ENCODE measurements at regions not wholly inside any gene's neighbourhood (a gene's known extent, or its start where the extent isn't known, plus 50 kb on each side); places are given as distances from the start of the nearest gene placed in this dataset.

DNA sequence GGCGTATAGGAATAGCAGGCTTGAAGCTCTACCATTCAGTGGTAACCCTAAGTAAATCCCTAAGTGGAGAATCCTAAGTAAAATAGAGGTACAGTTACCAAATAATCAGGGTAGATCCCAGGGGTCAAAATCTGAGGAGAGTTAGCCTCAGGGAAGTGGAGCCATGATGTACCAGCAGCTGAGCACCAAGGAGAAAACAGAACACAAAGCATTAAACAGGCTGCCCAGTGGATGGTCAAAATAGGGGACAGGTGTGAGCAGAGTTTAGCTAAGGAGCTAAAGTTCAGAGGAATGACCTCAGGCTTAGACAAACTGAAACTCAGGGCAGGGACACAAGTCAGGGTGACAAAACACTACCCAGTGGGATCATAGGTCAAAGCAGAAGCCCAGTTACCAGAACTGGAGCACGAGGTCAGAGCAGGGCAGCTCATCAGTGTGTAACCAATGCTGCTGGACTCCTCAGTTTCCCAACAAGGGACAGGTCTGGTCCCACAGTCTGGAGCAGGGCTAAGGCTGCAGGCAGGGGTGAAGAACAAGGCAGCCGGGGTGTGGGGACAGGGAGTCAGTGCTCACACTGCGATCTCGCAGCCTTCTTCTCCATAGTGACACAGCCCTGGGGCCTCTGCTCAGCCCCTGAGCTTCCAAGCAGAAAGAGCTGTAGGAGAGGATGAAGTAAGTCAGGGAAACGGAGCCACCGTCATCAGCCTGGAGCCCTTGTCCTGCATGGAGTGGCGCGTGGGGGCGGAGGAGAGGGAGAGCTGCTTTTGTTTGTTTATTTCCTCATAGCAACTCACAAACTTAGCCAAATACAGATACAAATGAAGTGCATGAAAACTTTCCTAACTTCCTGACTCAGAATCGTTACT is 264.0 kb downstream of the MREG start:
- H3K27ac ChIP-seq (replicated peaks) = no peak overlapping the region
- no peak for DNase-seq (ENCODE audit: low read depth in 1 of 2, low spot score in 1 of 2)
- TF ChIP-seq SPI1 (IDR thresholded peaks at IDR 0.05; ENCODE audit: borderline replicate concordance, low read depth) = no peak
- no peak for TF ChIP-seq GABPA (IDR thresholded peaks at IDR 0.05; ENCODE audit: low read depth)
- TF ChIP-seq, protein P1, sequence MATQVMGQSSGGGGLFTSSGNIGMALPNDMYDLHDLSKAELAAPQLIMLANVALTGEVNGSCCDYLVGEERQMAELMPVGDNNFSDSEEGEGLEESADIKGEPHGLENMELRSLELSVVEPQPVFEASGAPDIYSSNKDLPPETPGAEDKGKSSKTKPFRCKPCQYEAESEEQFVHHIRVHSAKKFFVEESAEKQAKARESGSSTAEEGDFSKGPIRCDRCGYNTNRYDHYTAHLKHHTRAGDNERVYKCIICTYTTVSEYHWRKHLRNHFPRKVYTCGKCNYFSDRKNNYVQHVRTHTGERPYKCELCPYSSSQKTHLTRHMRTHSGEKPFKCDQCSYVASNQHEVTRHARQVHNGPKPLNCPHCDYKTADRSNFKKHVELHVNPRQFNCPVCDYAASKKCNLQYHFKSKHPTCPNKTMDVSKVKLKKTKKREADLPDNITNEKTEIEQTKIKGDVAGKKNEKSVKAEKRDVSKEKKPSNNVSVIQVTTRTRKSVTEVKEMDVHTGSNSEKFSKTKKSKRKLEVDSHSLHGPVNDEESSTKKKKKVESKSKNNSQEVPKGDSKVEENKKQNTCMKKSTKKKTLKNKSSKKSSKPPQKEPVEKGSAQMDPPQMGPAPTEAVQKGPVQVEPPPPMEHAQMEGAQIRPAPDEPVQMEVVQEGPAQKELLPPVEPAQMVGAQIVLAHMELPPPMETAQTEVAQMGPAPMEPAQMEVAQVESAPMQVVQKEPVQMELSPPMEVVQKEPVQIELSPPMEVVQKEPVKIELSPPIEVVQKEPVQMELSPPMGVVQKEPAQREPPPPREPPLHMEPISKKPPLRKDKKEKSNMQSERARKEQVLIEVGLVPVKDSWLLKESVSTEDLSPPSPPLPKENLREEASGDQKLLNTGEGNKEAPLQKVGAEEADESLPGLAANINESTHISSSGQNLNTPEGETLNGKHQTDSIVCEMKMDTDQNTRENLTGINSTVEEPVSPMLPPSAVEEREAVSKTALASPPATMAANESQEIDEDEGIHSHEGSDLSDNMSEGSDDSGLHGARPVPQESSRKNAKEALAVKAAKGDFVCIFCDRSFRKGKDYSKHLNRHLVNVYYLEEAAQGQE (IDR thresholded peaks at IDR 0.05; ENCODE audit: insufficient replicate concordance, low read depth) = no peak
- no peak for TF ChIP-seq POLR2AphosphoS5 (IDR thresholded peaks at IDR 0.05; ENCODE audit: low read depth)
- TF ChIP-seq, protein P2, sequence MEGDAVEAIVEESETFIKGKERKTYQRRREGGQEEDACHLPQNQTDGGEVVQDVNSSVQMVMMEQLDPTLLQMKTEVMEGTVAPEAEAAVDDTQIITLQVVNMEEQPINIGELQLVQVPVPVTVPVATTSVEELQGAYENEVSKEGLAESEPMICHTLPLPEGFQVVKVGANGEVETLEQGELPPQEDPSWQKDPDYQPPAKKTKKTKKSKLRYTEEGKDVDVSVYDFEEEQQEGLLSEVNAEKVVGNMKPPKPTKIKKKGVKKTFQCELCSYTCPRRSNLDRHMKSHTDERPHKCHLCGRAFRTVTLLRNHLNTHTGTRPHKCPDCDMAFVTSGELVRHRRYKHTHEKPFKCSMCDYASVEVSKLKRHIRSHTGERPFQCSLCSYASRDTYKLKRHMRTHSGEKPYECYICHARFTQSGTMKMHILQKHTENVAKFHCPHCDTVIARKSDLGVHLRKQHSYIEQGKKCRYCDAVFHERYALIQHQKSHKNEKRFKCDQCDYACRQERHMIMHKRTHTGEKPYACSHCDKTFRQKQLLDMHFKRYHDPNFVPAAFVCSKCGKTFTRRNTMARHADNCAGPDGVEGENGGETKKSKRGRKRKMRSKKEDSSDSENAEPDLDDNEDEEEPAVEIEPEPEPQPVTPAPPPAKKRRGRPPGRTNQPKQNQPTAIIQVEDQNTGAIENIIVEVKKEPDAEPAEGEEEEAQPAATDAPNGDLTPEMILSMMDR (IDR thresholded peaks at IDR 0.05; ENCODE audit: insufficient read depth, low read length) = no peak

DNA sequence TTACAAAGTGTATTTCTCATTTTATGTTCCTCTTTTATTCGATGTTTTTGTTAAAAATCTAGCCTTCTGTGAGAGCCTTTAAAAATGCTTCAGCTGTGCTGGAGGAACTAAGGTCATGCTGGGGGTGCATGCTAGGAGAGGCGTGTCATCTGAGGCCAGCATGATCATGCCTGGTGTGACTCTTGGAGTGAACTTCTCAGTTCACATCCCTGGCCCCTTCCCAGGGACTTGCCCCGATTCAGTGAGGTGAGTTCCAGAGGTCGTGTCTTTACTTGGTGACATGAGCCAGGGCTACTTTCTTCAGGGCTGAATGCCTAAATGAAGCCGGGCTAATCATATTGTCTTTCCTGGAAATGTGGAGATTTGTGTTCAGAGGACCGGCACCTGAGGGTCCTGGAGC is 264.9 kb downstream of the MREG start:
- TF ChIP-seq POLR2AphosphoS5 (IDR thresholded peaks at IDR 0.05; ENCODE audit: low read depth) (no peak), SPI1 (IDR thresholded peaks at IDR 0.05; ENCODE audit: borderline replicate concordance, low read depth) (no peak), GABPA (IDR thresholded peaks at IDR 0.05; ENCODE audit: low read depth) (no peak)
- TF ChIP-seq, protein P2 (IDR thresholded peaks at IDR 0.05; ENCODE audit: insufficient read depth, low read length) = no peak
- TF ChIP-seq, protein P1 (IDR thresholded peaks at IDR 0.05; ENCODE audit: insufficient replicate concordance, low read depth) = no peak
- H3K4me3 ChIP-seq (replicated peaks; ENCODE audit: insufficient read depth, low read length) = no peak overlapping the region
- H3K27ac ChIP-seq (replicated peaks) = no peak overlapping the region
- no peak for DNase-seq (ENCODE audit: low read depth in 1 of 2, low spot score in 1 of 2)
- H3K27me3 ChIP-seq (ENCODE audit: insufficient read depth, poor library complexity, severe bottlenecking) = peaks cover 3% of the 10 kb centered on the region

More for the DNA sequence above, 264.0 kb downstream of the MREG start:
- Histone ChIP-seq H3K4me3 (replicated peaks; ENCODE audit: insufficient read depth, low read length) (no peak overlapping the region), H3K27me3 (ENCODE audit: insufficient read depth, poor library complexity, severe bottlenecking) (peaks cover 3% of the 10 kb centered on the region)

DNA sequence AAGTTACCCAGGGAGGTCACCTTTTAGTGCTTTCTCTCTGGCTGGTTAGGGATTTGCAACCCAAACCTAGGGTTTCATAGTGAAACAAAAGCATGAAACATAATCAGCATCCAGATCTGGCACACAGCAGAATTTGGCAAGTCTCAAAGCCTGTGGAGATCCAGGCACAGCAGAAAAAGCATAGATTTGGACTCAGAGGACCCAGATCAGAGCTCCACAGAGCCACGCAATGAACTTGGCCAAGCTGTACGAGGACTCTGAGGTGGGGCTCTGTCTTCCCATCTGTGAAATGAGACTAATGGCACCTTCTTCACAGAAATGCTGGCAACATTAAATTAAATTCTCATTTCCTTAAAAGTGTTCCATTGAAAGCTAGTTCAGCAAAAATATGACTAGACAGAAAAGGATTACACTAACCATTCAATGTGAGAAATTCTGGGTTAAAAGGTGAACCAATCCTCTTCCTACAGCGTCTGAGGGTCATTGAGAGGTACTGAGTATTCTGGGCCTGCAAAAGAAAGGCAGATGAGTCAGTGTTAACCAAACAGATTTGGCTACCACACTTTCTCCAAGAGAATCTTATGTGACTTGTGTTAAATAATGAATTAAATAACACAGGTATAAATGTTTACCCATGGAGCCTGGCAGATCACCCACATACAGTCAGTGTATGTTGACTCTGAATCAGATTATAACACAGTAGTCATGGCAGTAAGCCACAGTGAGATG is 266.3 kb downstream of the MREG start:
- H3K27ac ChIP-seq (replicated peaks) = no peak overlapping the region
- H3K4me3 ChIP-seq (replicated peaks; ENCODE audit: insufficient read depth, low read length) = no peak overlapping the region
- peaks cover 3% of the 10 kb centered on the region for H3K27me3 ChIP-seq (ENCODE audit: insufficient read depth, poor library complexity, severe bottlenecking)
- no peak for TF ChIP-seq SPI1 (IDR thresholded peaks at IDR 0.05; ENCODE audit: borderline replicate concordance, low read depth)
- TF ChIP-seq GABPA (IDR thresholded peaks at IDR 0.05; ENCODE audit: low read depth) = no peak
- TF ChIP-seq POLR2AphosphoS5 (IDR thresholded peaks at IDR 0.05; ENCODE audit: low read depth) = no peak
- TF ChIP-seq, protein P1 (IDR thresholded peaks at IDR 0.05; ENCODE audit: insufficient replicate concordance, low read depth) = no peak
- TF ChIP-seq, protein P2 (IDR thresholded peaks at IDR 0.05; ENCODE audit: insufficient read depth, low read length) = no peak
- no peak for DNase-seq (ENCODE audit: low read depth in 1 of 2, low spot score in 1 of 2)

Data from HL-60 (cell line).